Lower lobe of right lung (tissue), 2 donors: ENCODE measurements at regions not wholly inside any gene's neighbourhood (a gene's known extent, or its start where the extent isn't known, plus 50 kb on each side); places are given as distances from the start of the nearest gene placed in this dataset.

Experiments
- ATAC-seq, 2 donors: fragments of 200-7000 bp; cut with Tn5 transposase; one replicate each; pipeline ENCODE4 v1.9.1; 2020 to 2022; ENCODE audit warnings: mild to moderate bottlenecking in 2 of 2, moderate library complexity in 2 of 2
- DNase-seq: peaks from one replicate; pipeline ENCODE4 v3.0.0-alpha.2; 2020
- H3K27ac ChIP-seq: fragments of 200-600 bp; one replicate; pipeline ENCODE4 v1.8.0; 2022
- H3K27me3 ChIP-seq: fragments of 200-600 bp; one replicate; pipeline ENCODE4 v1.8.0; 2022; ENCODE audit warnings: low read depth
- H3K36me3 ChIP-seq: fragments of 200-600 bp; one replicate; pipeline ENCODE4 v1.8.0; 2022; ENCODE audit warnings: mild to moderate bottlenecking
- H3K4me1 ChIP-seq: fragments of 200-600 bp; one replicate; pipeline ENCODE4 v1.8.0; 2022
- H3K4me3 ChIP-seq: fragments of 200-600 bp; one replicate; pipeline ENCODE4 v1.8.0; 2022; ENCODE audit warnings: mild to moderate bottlenecking
- H3K9me3 ChIP-seq: fragments of 200-600 bp; one replicate; pipeline ENCODE4 v1.8.0; 2022
- CTCF ChIP-seq: fragments of 200-600 bp; IDR thresholded peaks from one replicate; pipeline ENCODE4 v1.8.0; 2022; ENCODE audit warnings: antibody characterized with exemption, mild to moderate bottlenecking
- intact Hi-C: fragments of 100-400 bp; cut with DNase I; formaldehyde crosslinking; loops from one replicate; pipeline ENCODE4 v1.11.0; 2022
- donor health status: DM: no; HTN: yes; CAD: no; lungs with severe emphysema.

GRCh38 chr12:28887461-28887990 is 261.6 kb upstream of the FAR2 start:
- DNase-seq, result no peak
- H3K4me1 ChIP-seq, result no peaks in the 10 kb centered on the region

GRCh38 chr12:28890664-28891063 is 258.4 kb upstream of the FAR2 start:
- TF ChIP-seq CTCF, result no peak
- intact Hi-C loops, result no loop called here
- no peak overlapping the region for H3K4me3 ChIP-seq
- ATAC-seq (no peak), DNase-seq (no peak)
- no peak overlapping the region for H3K27ac ChIP-seq
- no peaks in the 10 kb centered on the region for H3K4me1 ChIP-seq
- H3K9me3 ChIP-seq, result no peaks in the 10 kb centered on the region
- H3K36me3 ChIP-seq, result no peaks in the 10 kb centered on the region
- no peaks in the 10 kb centered on the region for H3K27me3 ChIP-seq

More at GRCh38 chr12:28887461-28887990, 261.6 kb upstream of the FAR2 start:
- Histone ChIP-seq H3K4me3 (no peak overlapping the region), H3K27ac (no peak overlapping the region), H3K36me3 (no peaks in the 10 kb centered on the region), H3K27me3 (no peaks in the 10 kb centered on the region), H3K9me3 (no peaks in the 10 kb centered on the region)
- intact Hi-C loops, result no loop called here
- no peak for ATAC-seq
- no peak for TF ChIP-seq CTCF

- H3K9me3 ChIP-seq, result no peaks in the 10 kb centered on the region
- no peaks in the 10 kb centered on the region for H3K4me1 ChIP-seq
- H3K4me3 ChIP-seq, result no peak overlapping the region
- no peak overlapping the region for H3K27ac ChIP-seq
- no peak for ATAC-seq
- intact Hi-C loops, result no loop called here
- no peaks in the 10 kb centered on the region for H3K27me3 ChIP-seq
- no peak for TF ChIP-seq CTCF
- DNase-seq, result no peak
- H3K36me3 ChIP-seq, result no peaks in the 10 kb centered on the region
Observed at GRCh38 chr12:28891126-28891525, 258.0 kb upstream of the FAR2 start.

GRCh38 chr12:28893365-28893764 is 255.7 kb upstream of the FAR2 start:
- no peak for TF ChIP-seq CTCF
- H3K36me3 ChIP-seq, result no peaks in the 10 kb centered on the region
- no peaks in the 10 kb centered on the region for H3K9me3 ChIP-seq
- no peak overlapping the region for H3K27ac ChIP-seq
- no peak for ATAC-seq
- no peak overlapping the region for H3K4me3 ChIP-seq
- intact Hi-C loops, result no loop called here
- no peaks in the 10 kb centered on the region for H3K4me1 ChIP-seq
- DNase-seq, result no peak
- no peaks in the 10 kb centered on the region for H3K27me3 ChIP-seq

GRCh38 chr12:28893856-28894255 is 255.2 kb upstream of the FAR2 start:
- DNase-seq, result no peak
- intact Hi-C loops, result no loop called here
- no peaks in the 10 kb centered on the region for H3K27me3 ChIP-seq
- no peak overlapping the region for H3K4me3 ChIP-seq
- H3K36me3 ChIP-seq, result no peaks in the 10 kb centered on the region
- no peaks in the 10 kb centered on the region for H3K9me3 ChIP-seq
- H3K27ac ChIP-seq, result no peak overlapping the region
- no peak for TF ChIP-seq CTCF
- ATAC-seq, result no peak
- H3K4me1 ChIP-seq, result no peaks in the 10 kb centered on the region

GRCh38 chr12:28896421-28896820 is 252.7 kb upstream of the FAR2 start:
- H3K36me3 ChIP-seq, result no peaks in the 10 kb centered on the region
- DNase-seq (no peak), ATAC-seq (no peak)
- no peaks in the 10 kb centered on the region for H3K4me1 ChIP-seq
- intact Hi-C loops, result no loop called here
- H3K4me3 ChIP-seq, result no peak overlapping the region
- TF ChIP-seq CTCF, result no peak
- H3K9me3 ChIP-seq, result peaks cover 3% of the 10 kb centered on the region
- no peak overlapping the region for H3K27ac ChIP-seq
- H3K27me3 ChIP-seq, result no peaks in the 10 kb centered on the region
